GM23248 (cell line): ENCODE measurements at regions not wholly inside any gene's neighbourhood (a gene's known extent, or its start where the extent isn't known, plus 50 kb on each side); places are given as distances from the start of the nearest gene placed in this dataset.

ENCODE experiments used
- EZH2 ChIP-seq: fragments of 200-600 bp; sonication (generic); IDR thresholded peaks from 2 replicates; pipeline ENCODE4 v1.6.1; 2018; ENCODE audit warnings: antibody characterized with exemption, mild to moderate bottlenecking; ENCODE audit not compliant: insufficient read depth, poor library complexity, severe bottlenecking
- EZH2phosphoT487 ChIP-seq: fragments of 200-600 bp; sonication (generic); IDR thresholded peaks from 2 replicates; pipeline ENCODE4 v1.6.1; 2018; ENCODE audit warnings: antibody characterized with exemption, moderate library complexity, mild to moderate bottlenecking, low read depth; ENCODE audit not compliant: insufficient read depth

DNA sequence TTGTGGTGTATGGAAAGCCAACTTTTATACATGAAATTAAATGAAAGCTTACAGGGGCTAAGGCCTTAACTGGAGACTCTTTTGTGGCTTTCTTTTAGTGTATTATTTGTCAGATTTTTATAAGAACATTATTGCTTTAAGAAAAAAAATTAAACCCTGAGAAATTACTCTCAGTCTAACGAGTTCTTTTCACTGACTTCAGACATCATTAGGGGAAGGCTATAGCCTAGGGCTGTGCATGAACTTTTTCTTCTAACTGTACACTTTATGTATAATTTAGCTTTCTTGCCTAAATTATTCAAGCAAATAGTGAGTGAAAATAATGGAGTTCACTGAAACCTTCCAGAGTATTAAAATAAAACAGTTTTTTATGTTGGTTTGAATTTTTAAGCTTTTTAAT is 151.1 kb upstream of the MEIS1 start:
- TF ChIP-seq EZH2: no peak
- no peak for TF ChIP-seq EZH2phosphoT487
